GM13976 (cell line): ENCODE measurements at regions not wholly inside any gene's neighbourhood (a gene's known extent, or its start where the extent isn't known, plus 50 kb on each side); places are given as distances from the start of the nearest gene placed in this dataset.
"Not testable (repeated sequence)": the region's sequence is repeated elsewhere in the genome, so short reads cannot be mapped to it uniquely, and the experiment has no call there.

Source experiments
- DNase-seq: peaks from one replicate; pipeline ENCODE4 v3.0.0; 2012; ENCODE audit warnings: low spot score
- in situ Hi-C: fragments of 300-500 bp; cut with MboI; formaldehyde crosslinking; loops from one replicate; pipeline ENCODE4 v1.12.0; 2022; ENCODE audit warnings: low sequenced_read_pairs, mixed read lengths, inconsistent platforms; ENCODE audit not compliant: unreplicated experiment
- TF ChIP-seq, protein P1 (sequence below): IDR thresholded peaks from 2 replicates; pipeline ENCODE4 v1.5.1; 2012; ENCODE audit warnings: borderline replicate concordance, mild to moderate bottlenecking; ENCODE audit not compliant: insufficient read depth; ENCODE audit errors: extremely low read depth, missing control alignments, control extremely low read depth

GRCh38 chr1:20413776-20414140, 72.3 kb downstream of the CAMK2N1 start:
- TF ChIP-seq, protein P1, sequence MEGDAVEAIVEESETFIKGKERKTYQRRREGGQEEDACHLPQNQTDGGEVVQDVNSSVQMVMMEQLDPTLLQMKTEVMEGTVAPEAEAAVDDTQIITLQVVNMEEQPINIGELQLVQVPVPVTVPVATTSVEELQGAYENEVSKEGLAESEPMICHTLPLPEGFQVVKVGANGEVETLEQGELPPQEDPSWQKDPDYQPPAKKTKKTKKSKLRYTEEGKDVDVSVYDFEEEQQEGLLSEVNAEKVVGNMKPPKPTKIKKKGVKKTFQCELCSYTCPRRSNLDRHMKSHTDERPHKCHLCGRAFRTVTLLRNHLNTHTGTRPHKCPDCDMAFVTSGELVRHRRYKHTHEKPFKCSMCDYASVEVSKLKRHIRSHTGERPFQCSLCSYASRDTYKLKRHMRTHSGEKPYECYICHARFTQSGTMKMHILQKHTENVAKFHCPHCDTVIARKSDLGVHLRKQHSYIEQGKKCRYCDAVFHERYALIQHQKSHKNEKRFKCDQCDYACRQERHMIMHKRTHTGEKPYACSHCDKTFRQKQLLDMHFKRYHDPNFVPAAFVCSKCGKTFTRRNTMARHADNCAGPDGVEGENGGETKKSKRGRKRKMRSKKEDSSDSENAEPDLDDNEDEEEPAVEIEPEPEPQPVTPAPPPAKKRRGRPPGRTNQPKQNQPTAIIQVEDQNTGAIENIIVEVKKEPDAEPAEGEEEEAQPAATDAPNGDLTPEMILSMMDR = no peak
- in situ Hi-C loops = no loop called here
- no peak for DNase-seq

DNA sequence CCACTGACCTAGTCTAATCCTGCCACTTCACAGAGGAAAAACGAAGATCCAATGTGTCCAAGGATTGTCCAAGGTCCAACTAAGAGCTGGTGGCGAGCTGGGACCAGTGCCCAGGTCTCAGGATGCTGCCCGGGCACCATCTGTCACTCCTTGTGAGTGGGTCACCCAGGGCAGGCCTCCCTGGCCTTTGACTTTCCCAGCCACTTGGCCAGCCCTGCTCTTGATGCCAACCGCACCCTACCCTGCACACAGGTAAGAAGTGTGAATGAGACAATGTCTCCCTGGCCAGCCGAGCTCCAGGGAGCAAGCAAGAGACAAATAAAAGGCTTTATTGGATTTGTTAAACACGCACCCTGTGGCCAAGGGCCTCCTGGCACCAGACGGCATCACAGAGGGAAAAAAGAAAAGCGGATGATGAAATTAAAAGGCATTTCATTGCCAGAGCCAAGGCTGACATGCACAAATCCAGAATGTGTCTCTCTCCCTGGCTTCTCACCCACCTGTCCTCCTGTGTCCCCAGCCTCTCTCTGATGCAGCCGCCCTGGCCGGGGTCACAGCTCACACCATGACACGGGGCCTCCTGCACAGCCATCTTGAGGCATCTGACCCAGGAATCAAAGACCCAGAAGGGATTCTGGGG, 72.8 kb downstream of the CAMK2N1 start:
- DNase-seq = no peak
- in situ Hi-C loops = no loop called here
- TF ChIP-seq, protein P1 = no peak

DNA sequence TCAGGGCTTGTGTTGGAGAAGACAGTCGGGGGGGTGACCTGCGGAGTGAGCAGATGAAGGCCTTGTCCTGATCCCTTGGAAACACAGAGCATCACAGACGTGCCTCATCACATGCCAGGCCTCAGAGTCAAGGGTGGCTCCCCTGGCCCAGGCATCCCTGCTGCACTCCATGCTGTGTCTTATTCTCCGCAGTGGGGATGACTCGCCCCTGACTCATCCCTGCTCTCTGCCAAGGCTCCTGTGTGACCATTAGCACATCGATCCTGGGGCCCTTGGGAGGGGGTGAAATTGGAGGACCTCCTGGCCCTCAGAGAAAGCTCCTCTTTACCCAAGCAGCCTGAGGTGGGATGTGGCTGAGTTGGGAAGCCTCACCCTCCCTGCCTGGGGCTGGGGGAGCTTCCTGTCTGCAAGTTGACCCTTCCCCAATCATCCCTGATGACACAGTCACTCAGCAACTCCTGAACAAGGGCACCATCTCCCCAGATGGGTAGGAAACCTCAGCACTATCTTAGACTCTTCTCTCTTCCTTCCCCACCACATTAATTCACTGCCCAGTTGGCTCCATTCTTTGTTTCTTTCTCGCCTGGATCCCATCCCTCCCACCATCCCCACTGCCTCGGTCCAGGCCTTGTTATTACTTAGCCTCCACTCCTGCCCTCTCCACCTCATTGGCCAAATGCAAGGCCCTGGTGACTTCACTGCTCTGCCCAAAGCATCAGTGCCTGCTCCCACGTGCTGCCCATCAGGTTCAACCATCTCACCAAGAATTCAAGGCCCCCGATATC, 74.6 kb downstream of the CAMK2N1 start:
- DNase-seq = no peak
- in situ Hi-C loops = no loop called here
- TF ChIP-seq, protein P1 = no peak

- in situ Hi-C loops = no loop called here
- DNase-seq = no peak
- TF ChIP-seq, protein P1 = no peak
Measured at GRCh38 chr1:20410503-20410902, 75.5 kb downstream of the CAMK2N1 start.

- in situ Hi-C loops = no loop called here
- TF ChIP-seq, protein P1 = no peak
- no peak for DNase-seq
Measured at GRCh38 chr1:20409971-20410370, 76.0 kb downstream of the CAMK2N1 start.

DNA sequence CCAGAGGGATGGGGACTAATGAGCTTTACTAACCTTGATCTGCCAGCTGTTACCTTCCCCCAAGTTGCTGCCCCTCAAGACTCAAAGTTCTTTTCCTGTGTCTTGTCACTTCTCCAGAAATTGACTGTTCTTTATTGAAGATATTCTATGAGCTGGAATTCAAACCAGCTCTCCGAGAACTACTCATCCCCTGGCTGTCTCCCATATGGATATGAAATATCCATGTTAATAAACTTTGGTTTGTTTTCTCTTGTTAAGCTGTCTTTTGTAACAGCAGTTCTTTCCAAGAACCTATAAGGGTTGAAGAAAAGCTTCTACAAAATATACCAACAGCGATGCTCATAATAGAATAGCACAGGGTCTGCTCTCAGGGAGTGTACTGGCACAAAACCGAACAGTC, 77.0 kb downstream of the CAMK2N1 start:
- in situ Hi-C loops = no loop called here
- no peak for DNase-seq
- TF ChIP-seq, protein P1 = no peak

- DNase-seq, in situ Hi-C loops: not testable (repeated sequence)
Measured at GRCh38 chr1:20408133-20408650, 77.8 kb downstream of the CAMK2N1 start.
